GM23338 (cell line): ENCODE measurements at regions not wholly inside any gene's neighbourhood (a gene's known extent, or its start where the extent isn't known, plus 50 kb on each side); places are given as distances from the start of the nearest gene placed in this dataset.

Source experiments
- ATAC-seq: fragments of 200-7000 bp; cut with Tn5 transposase; 3 replicates; pipeline ENCODE4 v1.9.1; 2020
- DNase-seq: peaks from one replicate; pipeline ENCODE4 v3.0.0-alpha.2; 2015; ENCODE audit warnings: low spot score
- H2AFZ ChIP-seq: fragments of 200-600 bp; sonication (generic); 2 replicates; pipeline ENCODE4 v1.8.0; 2016; ENCODE audit warnings: antibody characterized with exemption, mild to moderate bottlenecking, moderate library complexity
- H3F3A ChIP-seq: fragments of 200-600 bp; sonication (generic); replicated peaks from 2 replicates; pipeline ENCODE4 v1.8.0; 2017; ENCODE audit warnings: antibody characterized with exemption, mixed run types, low read depth
- H3K27ac ChIP-seq: fragments of 200-600 bp; sonication (generic); 2 replicates; pipeline ENCODE4 v1.6.1; 2016; ENCODE audit warnings: low read depth
- H3K27me3 ChIP-seq: fragments of 200-600 bp; sonication (generic); 2 replicates; pipeline ENCODE4 v1.8.0; 2016; ENCODE audit warnings: mild to moderate bottlenecking, mixed run types, moderate library complexity; ENCODE audit not compliant: insufficient read depth
- H3K36me3 ChIP-seq: fragments of 200-600 bp; sonication (generic); 2 replicates; pipeline ENCODE4 v1.8.0; 2016; ENCODE audit warnings: mild to moderate bottlenecking; ENCODE audit not compliant: insufficient read depth
- H3K4me1 ChIP-seq: fragments of 200-600 bp; sonication (generic); 2 replicates; pipeline ENCODE4 v1.8.0; 2016; ENCODE audit warnings: mild to moderate bottlenecking, moderate library complexity; ENCODE audit not compliant: insufficient read depth
- H3K4me2 ChIP-seq: fragments of 200-600 bp; sonication (generic); 2 replicates; pipeline ENCODE4 v1.7.1; 2017; ENCODE audit warnings: mixed run types
- H3K4me3 ChIP-seq: fragments of 200-600 bp; sonication (generic); 2 replicates; pipeline ENCODE4 v1.6.1; 2016; ENCODE audit warnings: mixed run types
- H3K79me2 ChIP-seq: fragments of 200-600 bp; sonication (generic); replicated peaks from 2 replicates; pipeline ENCODE4 v1.8.0; 2017; ENCODE audit warnings: mild to moderate bottlenecking; ENCODE audit not compliant: insufficient read depth
- H3K9me2 ChIP-seq: fragments of 200-600 bp; sonication (generic); 2 replicates; pipeline ENCODE4 v1.8.0; 2017; ENCODE audit not compliant: insufficient read depth
- H4K20me1 ChIP-seq: fragments of 200-600 bp; sonication (generic); replicated peaks from 2 replicates; pipeline ENCODE4 v1.8.0; 2017; ENCODE audit warnings: mild to moderate bottlenecking; ENCODE audit not compliant: insufficient read depth
- H3K27ac Mint-ChIP-seq: 2 replicates; pipeline ENCODE4 v1.8.0; 2020; ENCODE audit warnings: inconsistent platforms, mild to moderate bottlenecking, moderate library complexity, mixed read lengths
- H3K27me3 Mint-ChIP-seq: 3 replicates; pipeline ENCODE4 v1.8.0; 2022; ENCODE audit warnings: low read depth, mild to moderate bottlenecking, moderate library complexity, mixed read lengths, inconsistent platforms; ENCODE audit not compliant: insufficient read depth, poor library complexity
- H3K36me3 Mint-ChIP-seq: 3 replicates; pipeline ENCODE4 v1.8.0; 2021; ENCODE audit warnings: low read depth, mild to moderate bottlenecking, inconsistent platforms, moderate library complexity, mixed read lengths
- H3K4me1 Mint-ChIP-seq: 3 replicates; pipeline ENCODE4 v1.8.0; 2020; ENCODE audit warnings: mild to moderate bottlenecking, inconsistent platforms, mixed read lengths
- H3K4me3 Mint-ChIP-seq: 3 replicates; pipeline ENCODE4 v1.8.0; 2021; ENCODE audit warnings: moderate library complexity, mild to moderate bottlenecking, inconsistent platforms, mixed read lengths
- H3K9me3 Mint-ChIP-seq: 3 replicates; pipeline ENCODE4 v1.8.0; 2020; ENCODE audit warnings: moderate library complexity, mild to moderate bottlenecking, inconsistent platforms, mixed read lengths
- CREB1 ChIP-seq: fragments of 250-450 bp; sonication (Bioruptor Pico); IDR thresholded peaks from 2 replicates; pipeline ENCODE4 v1.5.0; 2020; ENCODE audit warnings: low read depth, mild to moderate bottlenecking, moderate library complexity
- EZH2 ChIP-seq: fragments of 200-600 bp; sonication (generic); IDR thresholded peaks from one replicate; pipeline ENCODE4 v1.8.0; 2017; ENCODE audit warnings: antibody characterized with exemption, mild to moderate bottlenecking, low read depth; ENCODE audit not compliant: unreplicated experiment
- NANOG ChIP-seq: IDR thresholded peaks from 2 replicates; pipeline ENCODE4 v1.6.1; 2016; ENCODE audit warnings: antibody characterized with exemption, borderline replicate concordance
- POLR2AphosphoS5 ChIP-seq: IDR thresholded peaks from 2 replicates; pipeline ENCODE4 v1.6.1; 2016; ENCODE audit warnings: antibody characterized with exemption, low read depth
- STAT1 ChIP-seq: IDR thresholded peaks from one replicate; pipeline ENCODE4 v1.6.1; 2016; ENCODE audit warnings: antibody characterized with exemption; ENCODE audit not compliant: unreplicated experiment
- ZNF114 ChIP-seq: fragments of 250-450 bp; sonication (Bioruptor Pico); IDR thresholded peaks from 2 replicates; pipeline ENCODE4 v1.5.0; 2020; ENCODE audit warnings: mild to moderate bottlenecking, moderate library complexity
- ZNF331 ChIP-seq: fragments of 250-450 bp; sonication (Bioruptor Pico); IDR thresholded peaks from 2 replicates; pipeline ENCODE4 v1.5.0; 2020; ENCODE audit warnings: low read depth, mild to moderate bottlenecking, moderate library complexity
- TF ChIP-seq, protein P1 (sequence below): IDR thresholded peaks from 2 replicates; pipeline ENCODE4 v1.6.1; 2016; ENCODE audit warnings: antibody characterized with exemption
- TF ChIP-seq, protein P2 (sequence below): fragments of 250-450 bp; sonication (Bioruptor Pico); IDR thresholded peaks from 2 replicates; pipeline ENCODE4 v1.5.0; 2020; ENCODE audit warnings: mild to moderate bottlenecking, moderate library complexity

DNA sequence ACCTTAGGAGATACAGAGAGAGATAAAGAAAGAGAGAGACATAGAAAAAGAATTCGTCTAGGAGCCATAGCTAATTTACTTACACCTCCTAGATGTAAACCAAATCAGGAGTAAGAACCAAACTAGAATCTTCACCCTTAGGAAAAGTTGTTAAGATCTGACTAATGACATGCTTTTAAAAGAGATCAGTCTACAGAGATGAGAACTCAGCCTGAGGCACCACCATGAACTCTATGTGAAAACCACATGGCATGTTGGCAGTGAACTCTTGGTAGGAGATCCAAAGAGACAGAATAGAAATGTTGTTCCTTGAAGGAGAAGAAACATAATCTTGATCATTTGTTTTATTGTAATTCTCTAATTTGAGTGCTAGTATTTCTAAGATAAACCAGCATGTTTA, 585.4 kb upstream of the ID2 start:
- TF ChIP-seq, protein P1, sequence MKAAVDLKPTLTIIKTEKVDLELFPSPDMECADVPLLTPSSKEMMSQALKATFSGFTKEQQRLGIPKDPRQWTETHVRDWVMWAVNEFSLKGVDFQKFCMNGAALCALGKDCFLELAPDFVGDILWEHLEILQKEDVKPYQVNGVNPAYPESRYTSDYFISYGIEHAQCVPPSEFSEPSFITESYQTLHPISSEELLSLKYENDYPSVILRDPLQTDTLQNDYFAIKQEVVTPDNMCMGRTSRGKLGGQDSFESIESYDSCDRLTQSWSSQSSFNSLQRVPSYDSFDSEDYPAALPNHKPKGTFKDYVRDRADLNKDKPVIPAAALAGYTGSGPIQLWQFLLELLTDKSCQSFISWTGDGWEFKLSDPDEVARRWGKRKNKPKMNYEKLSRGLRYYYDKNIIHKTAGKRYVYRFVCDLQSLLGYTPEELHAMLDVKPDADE, result no peak
- TF ChIP-seq, protein P2, sequence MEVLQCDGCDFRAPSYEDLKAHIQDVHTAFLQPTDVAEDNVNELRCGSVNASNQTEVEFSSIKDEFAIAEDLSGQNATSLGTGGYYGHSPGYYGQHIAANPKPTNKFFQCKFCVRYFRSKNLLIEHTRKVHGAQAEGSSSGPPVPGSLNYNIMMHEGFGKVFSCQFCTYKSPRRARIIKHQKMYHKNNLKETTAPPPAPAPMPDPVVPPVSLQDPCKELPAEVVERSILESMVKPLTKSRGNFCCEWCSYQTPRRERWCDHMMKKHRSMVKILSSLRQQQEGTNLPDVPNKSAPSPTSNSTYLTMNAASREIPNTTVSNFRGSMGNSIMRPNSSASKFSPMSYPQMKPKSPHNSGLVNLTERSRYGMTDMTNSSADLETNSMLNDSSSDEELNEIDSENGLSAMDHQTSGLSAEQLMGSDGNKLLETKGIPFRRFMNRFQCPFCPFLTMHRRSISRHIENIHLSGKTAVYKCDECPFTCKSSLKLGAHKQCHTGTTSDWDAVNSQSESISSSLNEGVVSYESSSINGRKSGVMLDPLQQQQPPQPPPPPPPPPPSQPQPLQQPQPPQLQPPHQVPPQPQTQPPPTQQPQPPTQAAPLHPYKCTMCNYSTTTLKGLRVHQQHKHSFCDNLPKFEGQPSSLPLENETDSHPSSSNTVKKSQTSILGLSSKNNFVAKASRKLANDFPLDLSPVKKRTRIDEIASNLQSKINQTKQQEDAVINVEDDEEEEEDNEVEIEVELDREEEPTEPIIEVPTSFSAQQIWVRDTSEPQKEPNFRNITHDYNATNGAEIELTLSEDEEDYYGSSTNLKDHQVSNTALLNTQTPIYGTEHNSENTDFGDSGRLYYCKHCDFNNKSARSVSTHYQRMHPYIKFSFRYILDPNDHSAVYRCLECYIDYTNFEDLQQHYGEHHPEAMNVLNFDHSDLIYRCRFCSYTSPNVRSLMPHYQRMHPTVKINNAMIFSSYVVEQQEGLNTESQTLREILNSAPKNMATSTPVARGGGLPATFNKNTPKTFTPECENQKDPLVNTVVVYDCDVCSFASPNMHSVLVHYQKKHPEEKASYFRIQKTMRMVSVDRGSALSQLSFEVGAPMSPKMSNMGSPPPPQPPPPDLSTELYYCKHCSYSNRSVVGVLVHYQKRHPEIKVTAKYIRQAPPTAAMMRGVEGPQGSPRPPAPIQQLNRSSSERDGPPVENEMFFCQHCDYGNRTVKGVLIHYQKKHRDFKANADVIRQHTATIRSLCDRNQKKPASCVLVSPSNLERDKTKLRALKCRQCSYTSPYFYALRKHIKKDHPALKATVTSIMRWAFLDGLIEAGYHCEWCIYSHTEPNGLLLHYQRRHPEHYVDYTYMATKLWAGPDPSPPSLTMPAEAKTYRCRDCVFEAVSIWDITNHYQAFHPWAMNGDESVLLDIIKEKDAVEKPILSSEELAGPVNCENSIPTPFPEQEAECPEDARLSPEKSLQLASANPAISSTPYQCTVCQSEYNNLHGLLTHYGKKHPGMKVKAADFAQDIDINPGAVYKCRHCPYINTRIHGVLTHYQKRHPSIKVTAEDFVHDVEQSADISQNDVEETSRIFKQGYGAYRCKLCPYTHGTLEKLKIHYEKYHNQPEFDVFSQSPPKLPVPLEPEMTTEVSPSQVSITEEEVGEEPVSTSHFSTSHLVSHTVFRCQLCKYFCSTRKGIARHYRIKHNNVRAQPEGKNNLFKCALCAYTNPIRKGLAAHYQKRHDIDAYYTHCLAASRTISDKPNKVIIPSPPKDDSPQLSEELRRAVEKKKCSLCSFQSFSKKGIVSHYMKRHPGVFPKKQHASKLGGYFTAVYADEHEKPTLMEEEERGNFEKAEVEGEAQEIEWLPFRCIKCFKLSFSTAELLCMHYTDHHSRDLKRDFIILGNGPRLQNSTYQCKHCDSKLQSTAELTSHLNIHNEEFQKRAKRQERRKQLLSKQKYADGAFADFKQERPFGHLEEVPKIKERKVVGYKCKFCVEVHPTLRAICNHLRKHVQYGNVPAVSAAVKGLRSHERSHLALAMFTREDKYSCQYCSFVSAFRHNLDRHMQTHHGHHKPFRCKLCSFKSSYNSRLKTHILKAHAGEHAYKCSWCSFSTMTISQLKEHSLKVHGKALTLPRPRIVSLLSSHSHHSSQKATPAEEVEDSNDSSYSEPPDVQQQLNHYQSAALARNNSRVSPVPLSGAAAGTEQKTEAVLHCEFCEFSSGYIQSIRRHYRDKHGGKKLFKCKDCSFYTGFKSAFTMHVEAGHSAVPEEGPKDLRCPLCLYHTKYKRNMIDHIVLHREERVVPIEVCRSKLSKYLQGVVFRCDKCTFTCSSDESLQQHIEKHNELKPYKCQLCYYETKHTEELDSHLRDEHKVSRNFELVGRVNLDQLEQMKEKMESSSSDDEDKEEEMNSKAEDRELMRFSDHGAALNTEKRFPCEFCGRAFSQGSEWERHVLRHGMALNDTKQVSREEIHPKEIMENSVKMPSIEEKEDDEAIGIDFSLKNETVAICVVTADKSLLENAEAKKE (CRISPR knock-in tag), result no peak
- TF ChIP-seq EZH2, result no peak
- no peak for TF ChIP-seq STAT1
- no peak for TF ChIP-seq ZNF331 (CRISPR knock-in tag)
- TF ChIP-seq ZNF114 (CRISPR knock-in tag), result no peak
- no peak for TF ChIP-seq NANOG
- no peak for TF ChIP-seq CREB1
- no peak for TF ChIP-seq POLR2AphosphoS5
- Mint-ChIP-seq H3K9me3 (no peaks in the 10 kb centered on the region), H3K27me3 (no peaks in the 10 kb centered on the region), H3K27ac (no peak overlapping the region), H3K4me1 (peaks cover 7% of the 10 kb centered on the region), H3K4me3 (no peak overlapping the region), H3K36me3 (peaks cover 2% of the 10 kb centered on the region; the same call in 1 of the 3 replicates)
- Histone ChIP-seq H3K36me3 (no peaks in the 10 kb centered on the region), H2AFZ (no peak overlapping the region), H3K27ac (no peak overlapping the region), H3K4me1 (no peaks in the 10 kb centered on the region), H3K27me3 (no peaks in the 10 kb centered on the region), H3F3A (no peaks in the 10 kb centered on the region), H3K4me3 (no peak overlapping the region), H4K20me1 (no peaks in the 10 kb centered on the region), H3K4me2 (no peak overlapping the region), H3K79me2 (no peaks in the 10 kb centered on the region), H3K9me2 (no peaks in the 10 kb centered on the region; the same call in 1 of the 2 replicates)
- DNase-seq, result no peak
- no peak for ATAC-seq
